MM.1S (cell line): ENCODE measurements at regions not wholly inside any gene's neighbourhood (a gene's known extent, or its start where the extent isn't known, plus 50 kb on each side); places are given as distances from the start of the nearest gene placed in this dataset.

Experiments
- DNase-seq: peaks from one replicate; pipeline ENCODE4 v3.0.0-alpha.2; 2015
- H2AFZ ChIP-seq: fragments of 300-600 bp; sonication (generic); 2 replicates; pipeline ENCODE4 v1.6.0; 2016; ENCODE audit warnings: antibody characterized with exemption, low read length
- H3F3A ChIP-seq: fragments of 300-600 bp; sonication (generic); 2 replicates; pipeline ENCODE4 v1.6.1; 2016; ENCODE audit warnings: mild to moderate bottlenecking, antibody characterized with exemption, low read length, moderate library complexity, mixed read lengths; ENCODE audit not compliant: insufficient read depth
- H3K27ac ChIP-seq: fragments of 300-600 bp; sonication (generic); 2 replicates; pipeline ENCODE4 v1.5.1; 2016; ENCODE audit warnings: mild to moderate bottlenecking, low read length
- H3K27me3 ChIP-seq: fragments of 300-600 bp; sonication (generic); replicated peaks from 2 replicates; pipeline ENCODE4 v1.6.0; 2016; ENCODE audit warnings: low read length; ENCODE audit not compliant: insufficient read depth
- H3K36me3 ChIP-seq: fragments of 300-600 bp; sonication (generic); replicated peaks from 2 replicates; pipeline ENCODE4 v1.6.1; 2016; ENCODE audit warnings: mild to moderate bottlenecking, low read length, mixed read lengths; ENCODE audit not compliant: insufficient read depth
- H3K4me1 ChIP-seq: fragments of 300-600 bp; sonication (generic); 2 replicates; pipeline ENCODE4 v1.6.1; 2016; ENCODE audit warnings: low read length, mixed read lengths
- H3K4me2 ChIP-seq: fragments of 300-600 bp; sonication (generic); 2 replicates; pipeline ENCODE4 v1.6.0; 2016; ENCODE audit warnings: low read depth, low read length
- H3K4me3 ChIP-seq: fragments of 300-600 bp; sonication (generic); 2 replicates; pipeline ENCODE4 v1.5.1; 2016; ENCODE audit warnings: low read length, mixed read lengths
- H3K79me2 ChIP-seq: fragments of 300-600 bp; sonication (generic); 2 replicates; pipeline ENCODE4 v1.6.1; 2016; ENCODE audit warnings: mixed run types, low read length, mixed read lengths
- H3K9ac ChIP-seq: fragments of 300-600 bp; sonication (generic); 2 replicates; pipeline ENCODE4 v1.6.1; 2016; ENCODE audit warnings: low read length, mixed read lengths
- H3K9me2 ChIP-seq: fragments of 300-600 bp; sonication (generic); replicated peaks from 2 replicates; pipeline ENCODE4 v1.6.1; 2016; ENCODE audit warnings: mild to moderate bottlenecking, low read length, mixed read lengths; ENCODE audit not compliant: insufficient read depth
- H3K9me3 ChIP-seq: fragments of 300-600 bp; sonication (generic); replicated peaks from 2 replicates; pipeline ENCODE4 v1.6.1; 2016; ENCODE audit warnings: mild to moderate bottlenecking, low read length, mixed read lengths; ENCODE audit not compliant: insufficient read depth
- H4K20me1 ChIP-seq: fragments of 300-600 bp; sonication (generic); 2 replicates; pipeline ENCODE4 v1.6.1; 2016; ENCODE audit warnings: mild to moderate bottlenecking, low read length, moderate library complexity, mixed read lengths; ENCODE audit not compliant: insufficient read depth
- EZH2 ChIP-seq: fragments of 300-600 bp; sonication (generic); optimal IDR thresholded peaks from 2 replicates; pipeline ENCODE3; 2017; ENCODE audit warnings: low read depth, mild to moderate bottlenecking, antibody characterized with exemption, low read length, mixed read lengths
- EZH2phosphoT487 ChIP-seq: fragments of 300-600 bp; sonication (generic); IDR thresholded peaks from 2 replicates; pipeline ENCODE4 v1.6.1; 2018; ENCODE audit warnings: antibody characterized with exemption, low read length
- TF ChIP-seq, protein P1 (sequence below): fragments of 300-600 bp; sonication (generic); IDR thresholded peaks from 2 replicates; pipeline ENCODE4 v1.5.1; 2016; ENCODE audit warnings: antibody characterized with exemption, low read length, mixed read lengths

DNA sequence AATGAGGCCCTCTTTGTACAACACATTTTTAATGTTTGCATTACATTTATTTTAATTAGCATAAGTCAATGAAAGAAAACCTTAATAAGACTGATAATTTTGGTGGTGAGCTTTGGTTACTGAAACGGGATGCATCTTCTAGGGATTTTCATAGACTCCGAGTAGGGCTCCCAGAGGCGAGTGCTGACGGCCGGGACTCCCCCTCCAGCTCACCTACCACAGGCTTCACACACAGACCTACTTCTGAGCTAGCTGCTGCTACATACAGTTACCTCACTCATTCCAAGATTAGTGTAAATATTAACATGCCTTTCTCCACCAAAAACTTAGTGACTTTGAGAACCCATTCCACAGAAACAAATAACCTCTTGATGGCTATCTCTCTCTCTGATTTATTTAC lies 271.1 kb downstream of the GALR1 start:
- H4K20me1 ChIP-seq, result no peaks in the 10 kb centered on the region
- H3K79me2 ChIP-seq, result no peaks in the 10 kb centered on the region
- H3F3A ChIP-seq, result no peaks in the 10 kb centered on the region
- DNase-seq, result no peak
- H2AFZ ChIP-seq, result no peak overlapping the region
- H3K27me3 ChIP-seq, result no peaks in the 10 kb centered on the region
- no peaks in the 10 kb centered on the region for H3K4me1 ChIP-seq
- H3K4me3 ChIP-seq, result no peak overlapping the region
- no peak overlapping the region for H3K9ac ChIP-seq
- no peaks in the 10 kb centered on the region for H3K36me3 ChIP-seq
- TF ChIP-seq EZH2phosphoT487 (no peak), EZH2 (no peak)
- TF ChIP-seq, protein P1, sequence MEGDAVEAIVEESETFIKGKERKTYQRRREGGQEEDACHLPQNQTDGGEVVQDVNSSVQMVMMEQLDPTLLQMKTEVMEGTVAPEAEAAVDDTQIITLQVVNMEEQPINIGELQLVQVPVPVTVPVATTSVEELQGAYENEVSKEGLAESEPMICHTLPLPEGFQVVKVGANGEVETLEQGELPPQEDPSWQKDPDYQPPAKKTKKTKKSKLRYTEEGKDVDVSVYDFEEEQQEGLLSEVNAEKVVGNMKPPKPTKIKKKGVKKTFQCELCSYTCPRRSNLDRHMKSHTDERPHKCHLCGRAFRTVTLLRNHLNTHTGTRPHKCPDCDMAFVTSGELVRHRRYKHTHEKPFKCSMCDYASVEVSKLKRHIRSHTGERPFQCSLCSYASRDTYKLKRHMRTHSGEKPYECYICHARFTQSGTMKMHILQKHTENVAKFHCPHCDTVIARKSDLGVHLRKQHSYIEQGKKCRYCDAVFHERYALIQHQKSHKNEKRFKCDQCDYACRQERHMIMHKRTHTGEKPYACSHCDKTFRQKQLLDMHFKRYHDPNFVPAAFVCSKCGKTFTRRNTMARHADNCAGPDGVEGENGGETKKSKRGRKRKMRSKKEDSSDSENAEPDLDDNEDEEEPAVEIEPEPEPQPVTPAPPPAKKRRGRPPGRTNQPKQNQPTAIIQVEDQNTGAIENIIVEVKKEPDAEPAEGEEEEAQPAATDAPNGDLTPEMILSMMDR, result no peak
- H3K9me3 ChIP-seq, result no peaks in the 10 kb centered on the region
- no peaks in the 10 kb centered on the region for H3K9me2 ChIP-seq
- no peak overlapping the region for H3K27ac ChIP-seq
- H3K4me2 ChIP-seq, result no peak overlapping the region

DNA sequence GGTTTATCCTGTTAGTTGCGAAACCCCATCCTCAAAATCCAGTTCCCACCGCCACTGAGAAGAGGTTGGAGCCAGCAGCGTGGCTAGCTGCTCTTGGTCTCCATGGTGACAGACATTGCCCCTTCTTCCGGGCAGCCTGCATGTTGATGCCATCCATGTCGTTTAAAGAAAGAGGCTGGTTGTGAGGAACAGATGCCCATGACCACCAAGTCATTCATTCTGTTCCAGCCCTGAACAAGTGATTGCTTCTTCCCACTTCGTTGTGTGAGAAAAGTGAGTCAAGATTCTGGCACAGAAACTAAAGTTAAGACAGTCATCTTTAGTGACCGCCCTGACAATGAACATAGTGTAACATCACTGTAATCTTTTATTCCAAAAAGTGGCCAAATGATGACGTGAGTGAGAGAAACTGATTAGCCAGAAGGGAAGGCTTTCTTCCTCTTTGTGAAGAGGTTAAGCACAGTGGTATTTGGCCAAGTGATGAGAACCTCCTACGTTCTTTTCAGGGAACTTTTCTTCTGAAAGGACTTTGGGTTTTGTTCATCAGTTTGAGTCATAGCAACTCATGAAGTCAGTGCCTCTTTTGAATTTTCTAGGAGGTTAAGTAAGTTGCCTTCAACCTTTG lies 272.5 kb downstream of the GALR1 start:
- H3K9me2 ChIP-seq, result no peaks in the 10 kb centered on the region
- no peak overlapping the region for H3K27ac ChIP-seq
- H3K27me3 ChIP-seq, result no peaks in the 10 kb centered on the region
- H3K9ac ChIP-seq, result no peak overlapping the region
- no peak overlapping the region for H3K4me2 ChIP-seq
- H3K79me2 ChIP-seq, result no peaks in the 10 kb centered on the region
- H2AFZ ChIP-seq, result no peak overlapping the region
- no peaks in the 10 kb centered on the region for H3F3A ChIP-seq
- no peak for DNase-seq
- H4K20me1 ChIP-seq, result no peaks in the 10 kb centered on the region
- H3K36me3 ChIP-seq, result no peaks in the 10 kb centered on the region
- H3K4me3 ChIP-seq, result no peak overlapping the region
- H3K9me3 ChIP-seq, result no peaks in the 10 kb centered on the region
- TF ChIP-seq EZH2phosphoT487 (no peak), EZH2 (no peak)
- TF ChIP-seq, protein P1, result no peak
- no peaks in the 10 kb centered on the region for H3K4me1 ChIP-seq

GRCh38 chr18:77524909-77525308 lies 275.3 kb downstream of the GALR1 start:
- H3K9ac ChIP-seq, result no peak overlapping the region
- H3K9me2 ChIP-seq, result no peaks in the 10 kb centered on the region
- no peaks in the 10 kb centered on the region for H3K27me3 ChIP-seq

More at GRCh38 chr18:77524909-77525308, 275.3 kb downstream of the GALR1 start:
- Histone ChIP-seq H3K4me2 (no peak overlapping the region), H3K9me3 (no peaks in the 10 kb centered on the region), H3K4me1 (no peaks in the 10 kb centered on the region), H3K27ac (no peak overlapping the region), H4K20me1 (no peaks in the 10 kb centered on the region), H2AFZ (no peak overlapping the region), H3K4me3 (no peak overlapping the region), H3K36me3 (no peaks in the 10 kb centered on the region), H3F3A (no peaks in the 10 kb centered on the region), H3K79me2 (no peaks in the 10 kb centered on the region)
- TF ChIP-seq EZH2 (no peak), EZH2phosphoT487 (no peak)
- TF ChIP-seq, protein P1, result no peak
- no peak for DNase-seq
